MG63 (cell line): ENCODE measurements at regions not wholly inside any gene's neighbourhood (a gene's known extent, or its start where the extent isn't known, plus 50 kb on each side); places are given as distances from the start of the nearest gene placed in this dataset.

Experiments used
- DNase-seq: peaks from one replicate; pipeline ENCODE4 v3.0.0-alpha.2; 2020
- H3K27me3 ChIP-seq: fragments of 250-450 bp; sonication (Bioruptor Pico); 2 replicates; pipeline ENCODE4 v1.5.1; 2020; ENCODE audit warnings: mild to moderate bottlenecking, moderate library complexity
- H3K36me3 ChIP-seq: fragments of 250-450 bp; sonication (Bioruptor Pico); 2 replicates; pipeline ENCODE4 v1.5.1; 2020; ENCODE audit warnings: mild to moderate bottlenecking, moderate library complexity
- H3K4me3 ChIP-seq: fragments of 250-450 bp; sonication (Bioruptor Pico); 2 replicates; pipeline ENCODE4 v1.5.1; 2020; ENCODE audit warnings: mild to moderate bottlenecking, moderate library complexity
- H3K9me3 ChIP-seq: fragments of 250-450 bp; sonication (Bioruptor Pico); 2 replicates; pipeline ENCODE4 v1.5.1; 2020; ENCODE audit warnings: mild to moderate bottlenecking, moderate library complexity

GRCh38 chr2:44825702-44826101, 115.8 kb upstream of the SIX3 start:
- Histone ChIP-seq H3K4me3 (no peak overlapping the region), H3K27me3 (no peaks in the 10 kb centered on the region), H3K36me3 (no peaks in the 10 kb centered on the region), H3K9me3 (no peaks in the 10 kb centered on the region)
- no peak for DNase-seq

- no peaks in the 10 kb centered on the region for H3K9me3 ChIP-seq
- H3K36me3 ChIP-seq: no peaks in the 10 kb centered on the region
- DNase-seq: no peak
- H3K4me3 ChIP-seq: no peak overlapping the region
- no peaks in the 10 kb centered on the region for H3K27me3 ChIP-seq
Measured at GRCh38 chr2:44826601-44827000, 114.9 kb upstream of the SIX3 start.

DNA sequence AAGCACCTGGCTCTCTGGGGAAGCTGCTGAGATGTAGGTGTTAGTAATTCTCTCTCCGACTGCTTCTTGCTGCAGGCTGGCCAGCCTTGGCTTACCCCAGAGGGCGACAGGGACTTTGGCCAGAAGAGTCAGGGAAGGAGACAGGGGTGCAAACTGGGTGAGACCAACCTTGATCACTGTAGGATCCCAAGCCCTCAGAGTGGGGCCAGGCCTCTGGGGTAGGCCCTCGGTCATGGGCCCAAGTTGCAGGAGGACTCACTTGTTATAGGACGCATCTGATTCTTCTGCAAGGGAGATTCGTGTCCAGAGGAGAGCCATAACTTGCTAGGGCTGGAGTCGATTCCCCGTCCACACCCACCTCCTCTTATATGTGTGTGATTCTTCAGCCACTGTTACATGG, 111.7 kb upstream of the SIX3 start:
- no peaks in the 10 kb centered on the region for H3K36me3 ChIP-seq
- no peaks in the 10 kb centered on the region for H3K9me3 ChIP-seq
- DNase-seq: no peak
- no peaks in the 10 kb centered on the region for H3K27me3 ChIP-seq
- H3K4me3 ChIP-seq: no peak overlapping the region

DNA sequence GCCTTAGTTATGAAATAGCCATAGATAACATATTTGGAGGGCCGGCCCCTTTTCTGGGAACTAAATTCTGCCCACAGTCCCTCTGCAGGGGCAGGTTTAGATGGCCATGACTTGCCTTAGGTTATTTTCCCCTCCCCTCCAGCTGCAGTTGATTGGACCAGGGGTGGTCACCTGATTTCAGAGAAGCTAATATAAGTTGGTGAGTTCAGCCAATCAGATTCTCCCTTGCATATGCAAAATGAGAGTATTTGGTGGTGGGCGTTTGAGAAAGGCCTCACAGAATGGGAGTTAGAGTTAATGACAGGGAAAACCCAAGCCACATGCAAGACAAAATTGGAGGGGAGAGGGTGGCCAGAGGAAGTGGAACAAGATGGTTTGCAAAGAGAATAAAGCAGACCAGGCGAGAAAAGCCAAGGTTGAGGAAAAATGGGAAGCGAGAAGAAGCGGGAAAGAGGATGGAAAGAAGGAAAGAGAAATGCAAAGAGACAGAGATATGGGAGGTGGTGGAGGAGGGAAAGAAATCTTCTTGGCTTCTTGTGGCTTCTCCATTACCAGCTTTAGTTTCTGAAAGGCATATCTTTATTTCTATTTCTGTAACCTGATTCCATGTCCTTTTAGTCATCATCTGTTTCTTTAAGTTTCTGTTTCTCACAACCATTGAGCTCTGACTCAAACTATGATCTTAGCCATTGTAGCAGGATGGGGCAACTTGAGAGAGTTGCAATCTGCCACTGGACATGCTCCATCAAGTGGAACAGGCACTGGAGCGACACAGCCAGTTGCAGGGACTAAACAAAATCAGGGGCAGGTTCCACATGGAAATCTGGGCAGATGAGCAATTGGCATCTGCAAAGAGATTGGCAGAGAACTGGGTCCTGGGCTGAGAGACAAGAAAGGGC, 108.1 kb upstream of the SIX3 start:
- H3K27me3 ChIP-seq: no peaks in the 10 kb centered on the region
- DNase-seq: no peak
- no peaks in the 10 kb centered on the region for H3K36me3 ChIP-seq
- H3K9me3 ChIP-seq: no peaks in the 10 kb centered on the region
- H3K4me3 ChIP-seq: no peak overlapping the region

GRCh38 chr2:44834656-44835055, 106.8 kb upstream of the SIX3 start:
- Histone ChIP-seq H3K9me3 (no peaks in the 10 kb centered on the region), H3K27me3 (no peaks in the 10 kb centered on the region), H3K36me3 (no peaks in the 10 kb centered on the region), H3K4me3 (no peak overlapping the region)
- no peak for DNase-seq

GRCh38 chr2:44836174-44836573, 105.3 kb upstream of the SIX3 start:
- DNase-seq: no peak
- H3K36me3 ChIP-seq: no peaks in the 10 kb centered on the region

GRCh38 chr2:44836916-44837315, 104.6 kb upstream of the SIX3 start:
- H3K4me3 ChIP-seq: no peak overlapping the region
- H3K9me3 ChIP-seq: no peaks in the 10 kb centered on the region
- H3K27me3 ChIP-seq: no peaks in the 10 kb centered on the region
- DNase-seq: no peak
- no peaks in the 10 kb centered on the region for H3K36me3 ChIP-seq

More at GRCh38 chr2:44836174-44836573, 105.3 kb upstream of the SIX3 start:
- H3K27me3 ChIP-seq: no peaks in the 10 kb centered on the region
- H3K9me3 ChIP-seq: no peaks in the 10 kb centered on the region
- no peak overlapping the region for H3K4me3 ChIP-seq

DNA sequence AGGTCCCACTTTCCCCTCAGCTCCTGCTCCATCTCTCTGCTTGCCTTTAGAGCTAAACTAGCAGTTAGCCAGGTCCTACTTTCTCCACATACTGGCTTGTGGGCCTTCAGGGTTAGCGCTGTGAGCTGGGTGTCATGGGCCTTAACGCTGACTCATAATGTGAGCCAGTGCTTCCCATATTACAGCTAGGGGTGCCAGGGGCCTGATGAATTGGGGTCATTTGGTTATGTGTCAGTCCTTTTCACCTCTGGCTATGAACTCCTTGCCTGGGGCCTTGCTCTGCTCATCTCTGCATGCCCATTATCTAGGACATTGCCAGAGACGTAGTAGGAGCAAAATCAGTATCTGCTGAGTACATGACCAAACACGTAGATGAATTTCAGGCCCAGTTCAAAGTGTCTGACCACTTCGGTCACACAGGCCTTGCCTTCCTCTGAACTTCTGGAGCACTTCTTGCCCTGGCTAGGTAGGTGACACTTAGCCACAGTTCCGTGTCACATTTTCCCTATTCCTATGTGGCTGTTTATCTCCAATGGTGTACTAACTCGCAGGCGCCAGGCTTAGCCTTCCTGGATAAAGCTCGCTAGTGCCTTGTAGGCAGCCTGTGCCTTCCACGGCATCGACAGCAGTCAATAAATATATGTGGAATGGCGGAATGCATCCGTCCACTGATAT, 103.2 kb upstream of the SIX3 start:
- no peaks in the 10 kb centered on the region for H3K27me3 ChIP-seq
- H3K36me3 ChIP-seq: no peaks in the 10 kb centered on the region
- no peak overlapping the region for H3K4me3 ChIP-seq
- no peaks in the 10 kb centered on the region for H3K9me3 ChIP-seq
- DNase-seq: no peak

GRCh38 chr2:44839370-44839769, 102.1 kb upstream of the SIX3 start:
- Histone ChIP-seq H3K4me3 (no peak overlapping the region), H3K36me3 (no peaks in the 10 kb centered on the region), H3K27me3 (no peaks in the 10 kb centered on the region), H3K9me3 (no peaks in the 10 kb centered on the region)
- DNase-seq: no peak

- Histone ChIP-seq H3K9me3 (no peaks in the 10 kb centered on the region), H3K36me3 (no peaks in the 10 kb centered on the region), H3K4me3 (no peak overlapping the region), H3K27me3 (no peaks in the 10 kb centered on the region)
- no peak for DNase-seq
Measured at GRCh38 chr2:44839771-44840502, 101.6 kb upstream of the SIX3 start.

DNA sequence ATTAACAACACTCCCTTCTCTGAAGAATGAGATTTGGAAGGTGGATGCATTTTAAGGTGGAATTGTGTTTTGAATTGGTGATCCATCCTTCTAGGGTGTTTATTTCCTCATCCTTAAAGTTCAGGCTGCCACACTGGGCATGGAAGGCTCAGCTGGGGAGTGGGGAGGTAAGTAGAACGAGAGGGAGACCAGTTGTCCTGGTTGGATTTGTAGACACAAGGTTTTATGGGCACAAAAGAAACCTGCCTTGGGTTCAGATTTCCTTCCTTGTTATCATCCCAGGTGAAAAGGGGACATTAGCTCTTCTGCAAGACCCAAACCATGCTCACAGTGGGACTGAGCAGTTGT, 101.0 kb upstream of the SIX3 start:
- Histone ChIP-seq H3K36me3 (no peaks in the 10 kb centered on the region), H3K27me3 (no peaks in the 10 kb centered on the region), H3K9me3 (no peaks in the 10 kb centered on the region), H3K4me3 (no peak overlapping the region)
- DNase-seq: no peak

- no peaks in the 10 kb centered on the region for H3K27me3 ChIP-seq
- no peaks in the 10 kb centered on the region for H3K36me3 ChIP-seq
Measured at GRCh38 chr2:44843086-44843485, 98.4 kb upstream of the SIX3 start.

GRCh38 chr2:44843641-44844310, 97.7 kb upstream of the SIX3 start:
- Histone ChIP-seq H3K36me3 (no peaks in the 10 kb centered on the region), H3K27me3 (0 out of 2 replicates have a peak, but pooled peaks cover 1% of the 10 kb centered on the region), H3K9me3 (no peaks in the 10 kb centered on the region), H3K4me3 (no peak overlapping the region)
- no peak for DNase-seq

More at GRCh38 chr2:44843086-44843485, 98.4 kb upstream of the SIX3 start:
- Histone ChIP-seq H3K9me3 (no peaks in the 10 kb centered on the region), H3K4me3 (no peak overlapping the region)
- DNase-seq: no peak

DNA sequence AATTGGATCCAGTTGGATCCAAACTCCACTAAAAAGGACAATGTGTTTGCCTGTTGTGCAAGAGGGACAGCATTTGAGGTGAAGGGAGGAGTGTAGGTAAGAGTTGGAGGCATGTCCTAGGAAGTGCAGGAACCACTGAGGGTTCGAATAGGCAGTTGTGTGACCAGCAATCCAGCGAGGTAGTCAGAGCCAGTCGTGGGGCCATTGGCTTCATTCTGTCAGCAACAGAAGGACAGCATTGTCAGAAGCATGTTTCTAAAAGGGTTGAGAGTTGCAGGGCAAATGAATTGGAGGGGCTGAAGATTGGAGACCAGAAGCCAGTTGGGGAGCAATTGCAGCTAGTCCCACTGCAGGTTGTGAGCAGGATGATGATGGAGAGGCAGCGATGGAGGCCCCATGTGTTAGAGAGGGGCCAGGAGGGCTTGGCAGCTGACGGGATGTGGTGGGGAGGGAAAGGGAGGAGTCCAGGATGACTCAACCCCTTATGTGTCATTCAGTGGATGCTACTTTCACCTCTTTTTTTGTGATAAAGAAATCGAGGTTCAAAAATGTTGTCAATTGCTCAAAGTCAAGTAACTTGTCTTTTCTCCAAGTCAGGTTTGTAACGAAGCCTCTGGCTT, 96.7 kb upstream of the SIX3 start:
- H3K36me3 ChIP-seq: no peaks in the 10 kb centered on the region
- no peak overlapping the region for H3K4me3 ChIP-seq
- no peaks in the 10 kb centered on the region for H3K9me3 ChIP-seq
- peaks cover 6% of the 10 kb centered on the region; the same call in 1 of the 2 replicates for H3K27me3 ChIP-seq
- peak; percentile 4 for DNase-seq

DNA sequence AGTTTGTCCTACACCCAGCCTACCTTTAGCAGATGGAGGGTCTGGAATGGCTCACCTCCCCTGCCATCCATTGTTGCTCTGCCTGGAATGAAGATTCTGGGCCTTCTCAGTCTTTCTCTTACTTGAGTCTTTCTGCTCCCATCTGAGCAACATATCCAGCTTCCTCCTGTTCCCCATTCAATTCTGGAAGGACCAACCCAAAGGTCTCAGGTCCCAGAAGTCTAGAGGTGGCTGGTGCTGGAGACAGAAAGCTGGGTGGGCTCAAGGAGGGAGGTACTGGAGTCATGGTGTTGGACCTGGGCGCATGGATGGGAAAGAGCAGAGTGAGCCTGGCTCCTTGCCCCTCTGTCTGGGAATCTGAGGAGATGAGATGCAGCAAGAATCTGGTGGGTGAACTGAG, 93.5 kb upstream of the SIX3 start:
- H3K9me3 ChIP-seq: no peaks in the 10 kb centered on the region
- H3K4me3 ChIP-seq: no peak overlapping the region
- no peaks in the 10 kb centered on the region for H3K36me3 ChIP-seq
- peaks cover 27% of the 10 kb centered on the region for H3K27me3 ChIP-seq
- no peak for DNase-seq

GRCh38 chr2:44850016-44850415, 91.5 kb upstream of the SIX3 start:
- peaks cover 37% of the 10 kb centered on the region for H3K27me3 ChIP-seq
- no peaks in the 10 kb centered on the region for H3K36me3 ChIP-seq
- no peak overlapping the region for H3K4me3 ChIP-seq
- DNase-seq: no peak
- H3K9me3 ChIP-seq: no peaks in the 10 kb centered on the region
